ENCODE measurements at regions not wholly inside any gene's neighbourhood (a gene's known extent, or its start where the extent isn't known, plus 50 kb on each side); places are given as distances from the start of the nearest gene placed in this dataset.

GRCh38 chr12:84803661-84804060, 108.9 kb downstream of the SLC6A15 start:
- TF ChIP-seq, protein P1, sequence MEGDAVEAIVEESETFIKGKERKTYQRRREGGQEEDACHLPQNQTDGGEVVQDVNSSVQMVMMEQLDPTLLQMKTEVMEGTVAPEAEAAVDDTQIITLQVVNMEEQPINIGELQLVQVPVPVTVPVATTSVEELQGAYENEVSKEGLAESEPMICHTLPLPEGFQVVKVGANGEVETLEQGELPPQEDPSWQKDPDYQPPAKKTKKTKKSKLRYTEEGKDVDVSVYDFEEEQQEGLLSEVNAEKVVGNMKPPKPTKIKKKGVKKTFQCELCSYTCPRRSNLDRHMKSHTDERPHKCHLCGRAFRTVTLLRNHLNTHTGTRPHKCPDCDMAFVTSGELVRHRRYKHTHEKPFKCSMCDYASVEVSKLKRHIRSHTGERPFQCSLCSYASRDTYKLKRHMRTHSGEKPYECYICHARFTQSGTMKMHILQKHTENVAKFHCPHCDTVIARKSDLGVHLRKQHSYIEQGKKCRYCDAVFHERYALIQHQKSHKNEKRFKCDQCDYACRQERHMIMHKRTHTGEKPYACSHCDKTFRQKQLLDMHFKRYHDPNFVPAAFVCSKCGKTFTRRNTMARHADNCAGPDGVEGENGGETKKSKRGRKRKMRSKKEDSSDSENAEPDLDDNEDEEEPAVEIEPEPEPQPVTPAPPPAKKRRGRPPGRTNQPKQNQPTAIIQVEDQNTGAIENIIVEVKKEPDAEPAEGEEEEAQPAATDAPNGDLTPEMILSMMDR (IDR thresholded peaks at IDR 0.05) = no peak
- TF ChIP-seq POLR2A (IDR thresholded peaks at IDR 0.05) = no peak
- no peak for TF ChIP-seq EP300 (IDR thresholded peaks at IDR 0.05)
